HepG2 (cell line): ENCODE measurements at regions not wholly inside any gene's neighbourhood (a gene's known extent, or its start where the extent isn't known, plus 50 kb on each side); places are given as distances from the start of the nearest gene placed in this dataset.

Experiments used
- ATAC-seq: fragments of 200-7000 bp; cut with Tn5 transposase; 3 replicates; pipeline ENCODE4 v1.9.1; 2020; ENCODE audit warnings: mild to moderate bottlenecking, moderate library complexity
- BruUV-seq: library from RNA; stranded (reverse); fragments of 400-500 nt; replicated peaks from 2 replicates; lab custom pipeline; 2021; lab: Mats Ljungman, UMichigan
- CTCF ChIA-PET: fragments of 300-600 bp; formaldehyde crosslinking; extraction: SDS; loops from one replicate; lab custom pipeline; 2021; ENCODE audit warnings: low total read pairs, inconsistent platforms, low intra/inter-chr PET ratio; lab: Yijun Ruan, JAX
- POLR2A ChIA-PET: fragments of 350-600 bp; sonication (Branson Sonifier 250); formaldehyde crosslinking; loops from one replicate; lab custom pipeline; 2020; ENCODE audit warnings: antibody characterized with exemption, inconsistent platforms; lab: Yijun Ruan, JAX
- DNase-seq: peaks from one replicate; pipeline ENCODE4 v3.0.0-alpha.2; 2015; ENCODE audit warnings: low spot score
- FAIRE-seq: peaks from 3 replicates; lab custom pipeline; 2011; peaks lifted over from hg19 to GRCh38; lab: Jason Lieb, UNC
- H2AFZ ChIP-seq: one replicate; pipeline ENCODE4 v1.6.1; 2011; ENCODE audit warnings: low read length, inconsistent platforms
- H3K27ac ChIP-seq: fragments of 300-600 bp; 3 replicates; pipeline ENCODE4 v1.8.0; 2011; ENCODE audit warnings: mixed run types, mild to moderate bottlenecking, mixed read lengths, low read length, inconsistent platforms; ENCODE audit not compliant: insufficient read depth; ENCODE audit errors: extremely low read length
- H3K27me3 ChIP-seq, 2 experiments: fragments of 200-600 bp in 1 of 2; 2 replicates in 1 of 2; 3 replicates in 1 of 2; pipeline versions ENCODE4 v1.6.0 to v1.8.0; 2011; ENCODE audit warnings: low read length in 2 of 2, mild to moderate bottlenecking in 2 of 2, moderate library complexity in 2 of 2, inconsistent platforms in 1 of 2; ENCODE audit not compliant: insufficient read depth in 2 of 2, control insufficient read depth in 1 of 2
- H3K36me3 ChIP-seq, 2 experiments: fragments of 200-600 bp in 1 of 2; replicated peaks in 1 of 2; 2 replicates in 1 of 2; 3 replicates in 1 of 2; pipeline versions ENCODE4 v1.5.1 to v1.8.0; 2011; ENCODE audit warnings: low read length in 2 of 2, inconsistent platforms in 1 of 2; ENCODE audit not compliant: insufficient read depth in 2 of 2, control insufficient read depth in 1 of 2
- H3K4me1 ChIP-seq: 2 replicates; pipeline ENCODE4 v1.5.1; 2012; ENCODE audit warnings: low read length, inconsistent platforms; ENCODE audit not compliant: insufficient read depth
- H3K4me2 ChIP-seq: 2 replicates; pipeline ENCODE4 v1.6.0; 2011; ENCODE audit warnings: low read depth, low read length, inconsistent platforms
- H3K4me3 ChIP-seq, 3 experiments: fragments of 200-600 bp in 1 of 3; sonication (generic), shearing (Covaris generic) in 1 of 3; replicated peaks in 1 of 3; 2 replicates each; pipeline ENCODE4 v1.5.1; 2011 to 2016; ENCODE audit warnings: low read length in 3 of 3, inconsistent platforms in 2 of 3, low read depth in 2 of 3, mild to moderate bottlenecking in 2 of 3, control low read depth in 1 of 3, mixed read lengths in 1 of 3; ENCODE audit not compliant: insufficient read depth in 1 of 3
- H3K79me2 ChIP-seq: one replicate; pipeline ENCODE4 v1.6.1; 2011; ENCODE audit warnings: low read length, inconsistent platforms; ENCODE audit not compliant: insufficient read depth
- H3K9ac ChIP-seq: 2 replicates; pipeline ENCODE4 v1.6.0; 2011; ENCODE audit warnings: mild to moderate bottlenecking, low read depth, low read length, inconsistent platforms; ENCODE audit not compliant: insufficient read depth
- H3K9me3 ChIP-seq: 2 replicates; pipeline ENCODE4 v1.5.1; 2012; ENCODE audit warnings: mild to moderate bottlenecking, low read length
- H4K20me1 ChIP-seq: 2 replicates; pipeline ENCODE4 v1.6.0; 2011; ENCODE audit warnings: inconsistent platforms, mild to moderate bottlenecking, low read length, moderate library complexity; ENCODE audit not compliant: insufficient read depth
- AKAP8 ChIP-seq: sonication (generic); formaldehyde crosslinking; IDR thresholded peaks from 2 replicates; pipeline ENCODE4 v1.5.1; 2020; ENCODE audit warnings: mild to moderate bottlenecking, missing genetic modification reagents
- BHLHE40 ChIP-seq: IDR thresholded peaks from 2 replicates; pipeline ENCODE4 v1.6.1; 2011; ENCODE audit warnings: low read length, improper control_type of control experiment
- IRF2 ChIP-seq: IDR thresholded peaks from 2 replicates; pipeline ENCODE4 v1.6.1; 2018; ENCODE audit warnings: missing genetic modification reagents, missing compliant biosample characterization
- SMC3 ChIP-seq: IDR thresholded peaks from 2 replicates; pipeline ENCODE4 v1.6.1; 2011; ENCODE audit warnings: low read length, improper control_type of control experiment
- SRSF1 ChIP-seq: fragments of 200-400 bp; formaldehyde crosslinking; optimal IDR thresholded peaks from 2 replicates; pipeline ENCODE3; 2017; ENCODE audit warnings: mild to moderate bottlenecking, low read depth, low read length, moderate library complexity
- TSC22D2 ChIP-seq: sonication (generic); formaldehyde crosslinking; IDR thresholded peaks from 2 replicates; pipeline ENCODE4 v1.5.1; 2020; ENCODE audit warnings: missing genetic modification reagents, mild to moderate bottlenecking, borderline replicate concordance
- ZNF496 ChIP-seq: sonication (generic); formaldehyde crosslinking; IDR thresholded peaks from 2 replicates; pipeline ENCODE4 v1.8.1; 2023; ENCODE audit warnings: mild to moderate bottlenecking, moderate library complexity, missing genetic modification reagents; ENCODE audit not compliant: insufficient replicate concordance
- ZNF501 ChIP-seq: sonication (generic); formaldehyde crosslinking; IDR thresholded peaks from 2 replicates; pipeline ENCODE4 v1.5.1; 2020; ENCODE audit warnings: mild to moderate bottlenecking, moderate library complexity, missing genetic modification reagents
- ZNF746 ChIP-seq: sonication (generic); formaldehyde crosslinking; IDR thresholded peaks from 2 replicates; pipeline ENCODE4 v1.8.0; 2022; ENCODE audit warnings: mild to moderate bottlenecking, missing genetic modification reagents
- WGBS: methylation state at CpG from one replicate; pipeline ENCODE4 v1.1.6; 2017; ENCODE audit warnings: low lambda C conversion rate; 5-methylcytosine and 5-hydroxymethylcytosine counted together
- in situ Hi-C: cut with HindIII; loops from 2 replicates; pipeline ENCODE4 v1.10.0; 2017; ENCODE audit warnings: low pct_unique_long_range_greater_than_20kb; ENCODE audit not compliant: extremely low pct_ligation_motif_present
- intact Hi-C: fragments of 100-400 bp; cut with micrococcal nuclease; formaldehyde crosslinking; loops from one replicate; pipeline ENCODE4 v1.10.0; 2022; ENCODE audit not compliant: unreplicated experiment
- TF ChIP-seq, protein P1 (sequence below): sonication (generic); formaldehyde crosslinking; IDR thresholded peaks from 2 replicates; pipeline ENCODE4 v1.4.0; 2020; ENCODE audit warnings: missing genetic modification reagents
- TF ChIP-seq, protein P2 (sequence below), 2 experiments: fragments of 450-650 bp in 1 of 2; sonication (generic) in 1 of 2; formaldehyde crosslinking; IDR thresholded peaks; 2 replicates each; pipeline versions ENCODE4 v1.5.0 to v1.8.0; 2020 to 2022; ENCODE audit warnings: mild to moderate bottlenecking in 1 of 2, missing genetic modification reagents in 1 of 2
- TF ChIP-seq, protein P3 (sequence below): sonication (generic); formaldehyde crosslinking; conservative IDR thresholded peaks from 2 replicates; pipeline ENCODE4 v1.8.0; 2022; ENCODE audit warnings: missing genetic modification reagents
- TF ChIP-seq, protein P4 (sequence below): sonication (generic); formaldehyde crosslinking; IDR thresholded peaks from 2 replicates; pipeline ENCODE4 v1.4.0; 2020; ENCODE audit warnings: missing genetic modification reagents

DNA sequence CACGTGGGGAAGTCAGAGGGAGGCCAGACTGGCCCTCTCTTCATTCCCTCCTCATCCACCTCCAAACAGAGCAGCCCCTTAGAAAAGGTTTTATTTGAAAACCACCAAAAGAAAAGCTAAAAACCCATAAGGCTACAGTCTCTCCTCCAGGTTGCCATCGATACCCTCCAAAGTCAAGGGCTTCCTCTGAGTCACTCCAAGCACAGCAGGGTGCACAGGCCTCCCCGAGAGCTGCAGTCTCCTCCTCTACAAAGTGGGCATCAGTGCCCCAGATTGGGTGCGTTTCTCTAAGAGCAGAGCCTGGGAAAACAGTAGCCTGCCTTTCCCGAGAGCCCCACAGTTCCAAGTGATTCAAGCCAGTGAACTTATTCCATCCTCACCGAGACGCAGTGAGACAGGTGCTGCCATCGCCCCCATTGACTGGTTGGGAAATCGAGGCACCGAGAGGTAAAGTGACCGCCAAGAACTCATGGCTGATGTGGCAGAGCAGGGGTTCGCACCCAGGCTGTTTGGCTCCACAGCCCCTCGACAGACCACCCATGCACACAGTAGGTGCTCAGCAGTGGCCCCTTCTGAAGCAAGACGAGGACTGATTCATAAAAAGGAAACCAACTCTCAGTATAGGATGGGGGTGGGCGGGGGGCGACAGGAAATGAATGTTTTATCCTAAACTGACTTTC, 91.7 kb upstream of the SHISAL1 start (continued):
- TF ChIP-seq ZNF501 (CRISPR knock-in tag) = no peak
- TF ChIP-seq, protein P1, sequence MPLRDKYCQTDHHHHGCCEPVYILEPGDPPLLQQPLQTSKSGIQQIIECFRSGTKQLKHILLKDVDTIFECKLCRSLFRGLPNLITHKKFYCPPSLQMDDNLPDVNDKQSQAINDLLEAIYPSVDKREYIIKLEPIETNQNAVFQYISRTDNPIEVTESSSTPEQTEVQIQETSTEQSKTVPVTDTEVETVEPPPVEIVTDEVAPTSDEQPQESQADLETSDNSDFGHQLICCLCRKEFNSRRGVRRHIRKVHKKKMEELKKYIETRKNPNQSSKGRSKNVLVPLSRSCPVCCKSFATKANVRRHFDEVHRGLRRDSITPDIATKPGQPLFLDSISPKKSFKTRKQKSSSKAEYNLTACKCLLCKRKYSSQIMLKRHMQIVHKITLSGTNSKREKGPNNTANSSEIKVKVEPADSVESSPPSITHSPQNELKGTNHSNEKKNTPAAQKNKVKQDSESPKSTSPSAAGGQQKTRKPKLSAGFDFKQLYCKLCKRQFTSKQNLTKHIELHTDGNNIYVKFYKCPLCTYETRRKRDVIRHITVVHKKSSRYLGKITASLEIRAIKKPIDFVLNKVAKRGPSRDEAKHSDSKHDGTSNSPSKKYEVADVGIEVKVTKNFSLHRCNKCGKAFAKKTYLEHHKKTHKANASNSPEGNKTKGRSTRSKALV (CRISPR knock-in tag) = no peak
- TF ChIP-seq, protein P2, sequence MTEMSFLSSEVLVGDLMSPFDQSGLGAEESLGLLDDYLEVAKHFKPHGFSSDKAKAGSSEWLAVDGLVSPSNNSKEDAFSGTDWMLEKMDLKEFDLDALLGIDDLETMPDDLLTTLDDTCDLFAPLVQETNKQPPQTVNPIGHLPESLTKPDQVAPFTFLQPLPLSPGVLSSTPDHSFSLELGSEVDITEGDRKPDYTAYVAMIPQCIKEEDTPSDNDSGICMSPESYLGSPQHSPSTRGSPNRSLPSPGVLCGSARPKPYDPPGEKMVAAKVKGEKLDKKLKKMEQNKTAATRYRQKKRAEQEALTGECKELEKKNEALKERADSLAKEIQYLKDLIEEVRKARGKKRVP (CRISPR knock-in tag; IDR thresholded peaks at IDR 0.05) = no peak
- no peak for TF ChIP-seq SRSF1

DNA sequence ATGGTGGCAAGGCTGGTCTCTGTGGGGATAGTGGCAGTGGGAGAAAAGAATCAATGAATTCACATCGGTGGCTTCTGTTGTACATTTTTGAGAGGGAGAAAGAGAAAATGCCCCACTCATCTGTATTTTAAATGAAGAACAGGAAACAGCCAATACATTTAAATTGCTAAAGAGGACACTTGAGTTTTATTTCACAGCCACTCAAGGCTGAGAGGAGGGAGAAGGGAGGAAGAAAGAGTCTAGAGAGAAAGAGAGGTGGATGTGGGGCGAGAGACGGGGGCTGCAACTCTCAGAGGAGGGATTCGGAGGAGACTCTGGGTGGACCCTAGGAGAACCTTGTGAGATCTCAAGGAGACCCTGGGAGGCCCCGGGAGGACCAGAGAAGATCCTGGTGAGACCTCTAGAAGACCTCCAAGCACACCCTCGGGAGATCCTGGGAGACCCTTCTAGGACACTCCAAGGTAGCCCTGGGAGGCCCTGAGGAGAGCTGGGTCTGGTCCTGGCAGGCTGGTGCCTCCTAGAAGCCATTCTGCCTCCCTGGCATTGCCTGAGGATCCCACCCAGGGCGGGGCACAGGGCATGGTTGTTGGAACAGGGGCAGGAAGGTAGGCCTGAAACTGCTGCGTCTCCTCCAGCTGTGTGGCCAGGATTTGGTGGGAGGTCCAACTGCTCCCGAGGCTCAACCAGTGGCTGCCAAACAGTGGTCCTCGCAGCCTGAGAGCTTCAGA, 91.0 kb upstream of the SHISAL1 start:
- no peak overlapping the region for H2AFZ ChIP-seq
- POLR2A ChIA-PET = no interaction called here
- in situ Hi-C loops (no loop called here), intact Hi-C loops (no loop called here)
- BruUV-seq = no TSS peak
- no peaks in the 10 kb centered on the region for H4K20me1 ChIP-seq
- H3K4me2 ChIP-seq = no peak overlapping the region
- no peak for DNase-seq
- H3K27ac ChIP-seq = no peak overlapping the region
- no peaks in the 10 kb centered on the region for H3K4me1 ChIP-seq
- no peak overlapping the region for H3K9ac ChIP-seq
- no peak overlapping the region for H3K4me3 ChIP-seq
- WGBS = 5% methylated on average over 7 of the region's 10 CpGs
- no peak for FAIRE-seq
- no peak for ATAC-seq
- no peaks in the 10 kb centered on the region for H3K36me3 ChIP-seq
- no peaks in the 10 kb centered on the region for H3K79me2 ChIP-seq
- H3K9me3 ChIP-seq = no peaks in the 10 kb centered on the region
- CTCF ChIA-PET = no interaction called here
- H3K27me3 ChIP-seq = peaks cover 6 to 38% of the 10 kb centered on the region in 2 experiments; a peak in 4 of 5 replicates
- TF ChIP-seq IRF2 (CRISPR knock-in tag) (no peak), BHLHE40 (no peak), ZNF496 (CRISPR knock-in tag) (no peak), ZNF746 (CRISPR knock-in tag) (no peak), SMC3 (no peak), TSC22D2 (CRISPR knock-in tag) (no peak), AKAP8 (CRISPR knock-in tag) (no peak)
- TF ChIP-seq, protein P3, sequence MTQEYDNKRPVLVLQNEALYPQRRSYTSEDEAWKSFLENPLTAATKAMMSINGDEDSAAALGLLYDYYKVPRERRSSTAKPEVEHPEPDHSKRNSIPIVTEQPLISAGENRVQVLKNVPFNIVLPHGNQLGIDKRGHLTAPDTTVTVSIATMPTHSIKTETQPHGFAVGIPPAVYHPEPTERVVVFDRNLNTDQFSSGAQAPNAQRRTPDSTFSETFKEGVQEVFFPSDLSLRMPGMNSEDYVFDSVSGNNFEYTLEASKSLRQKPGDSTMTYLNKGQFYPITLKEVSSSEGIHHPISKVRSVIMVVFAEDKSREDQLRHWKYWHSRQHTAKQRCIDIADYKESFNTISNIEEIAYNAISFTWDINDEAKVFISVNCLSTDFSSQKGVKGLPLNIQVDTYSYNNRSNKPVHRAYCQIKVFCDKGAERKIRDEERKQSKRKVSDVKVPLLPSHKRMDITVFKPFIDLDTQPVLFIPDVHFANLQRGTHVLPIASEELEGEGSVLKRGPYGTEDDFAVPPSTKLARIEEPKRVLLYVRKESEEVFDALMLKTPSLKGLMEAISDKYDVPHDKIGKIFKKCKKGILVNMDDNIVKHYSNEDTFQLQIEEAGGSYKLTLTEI (CRISPR knock-in tag) = no peak
- TF ChIP-seq, protein P4, sequence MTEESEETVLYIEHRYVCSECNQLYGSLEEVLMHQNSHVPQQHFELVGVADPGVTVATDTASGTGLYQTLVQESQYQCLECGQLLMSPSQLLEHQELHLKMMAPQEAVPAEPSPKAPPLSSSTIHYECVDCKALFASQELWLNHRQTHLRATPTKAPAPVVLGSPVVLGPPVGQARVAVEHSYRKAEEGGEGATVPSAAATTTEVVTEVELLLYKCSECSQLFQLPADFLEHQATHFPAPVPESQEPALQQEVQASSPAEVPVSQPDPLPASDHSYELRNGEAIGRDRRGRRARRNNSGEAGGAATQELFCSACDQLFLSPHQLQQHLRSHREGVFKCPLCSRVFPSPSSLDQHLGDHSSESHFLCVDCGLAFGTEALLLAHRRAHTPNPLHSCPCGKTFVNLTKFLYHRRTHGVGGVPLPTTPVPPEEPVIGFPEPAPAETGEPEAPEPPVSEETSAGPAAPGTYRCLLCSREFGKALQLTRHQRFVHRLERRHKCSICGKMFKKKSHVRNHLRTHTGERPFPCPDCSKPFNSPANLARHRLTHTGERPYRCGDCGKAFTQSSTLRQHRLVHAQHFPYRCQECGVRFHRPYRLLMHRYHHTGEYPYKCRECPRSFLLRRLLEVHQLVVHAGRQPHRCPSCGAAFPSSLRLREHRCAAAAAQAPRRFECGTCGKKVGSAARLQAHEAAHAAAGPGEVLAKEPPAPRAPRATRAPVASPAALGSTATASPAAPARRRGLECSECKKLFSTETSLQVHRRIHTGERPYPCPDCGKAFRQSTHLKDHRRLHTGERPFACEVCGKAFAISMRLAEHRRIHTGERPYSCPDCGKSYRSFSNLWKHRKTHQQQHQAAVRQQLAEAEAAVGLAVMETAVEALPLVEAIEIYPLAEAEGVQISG (CRISPR knock-in tag) = no peak
